ENCODE measurements at regions not wholly inside any gene's neighbourhood (a gene's known extent, or its start where the extent isn't known, plus 50 kb on each side); places are given as distances from the start of the nearest gene placed in this dataset.
A peak's percentile ranks its signal among the peaks of the same experiment; 100 is the strongest.
"Not testable (repeated sequence)": the region's sequence is repeated elsewhere in the genome, so short reads cannot be mapped to it uniquely, and the experiment has no call there.

- no peak for DNase-seq
These were observed 119.0 kb upstream of the CYRIA start for GRCh38 chr2:16784652-16785051.

GRCh38 chr2:16777123-16777870 is 111.7 kb upstream of the CYRIA start:
- DNase-seq, result no peak

GRCh38 chr2:16775899-16776231 is 110.2 kb upstream of the CYRIA start:
- no peak for DNase-seq

- no peak for DNase-seq
These were observed 109.6 kb upstream of the CYRIA start for GRCh38 chr2:16774980-16775898.

- DNase-seq, result no peak
These were observed 108.5 kb upstream of the CYRIA start for GRCh38 chr2:16774091-16774490.

- peak in 1 of 2 experiments; percentile 28 for DNase-seq
These were observed 107.6 kb upstream of the CYRIA start for GRCh38 chr2:16773080-16773713.

- DNase-seq, result no peak
These were observed 102.3 kb upstream of the CYRIA start for GRCh38 chr2:16767789-16768476.

- DNase-seq, result no peak
These were observed 99.7 kb upstream of the CYRIA start for GRCh38 chr2:16765356-16765755.

- DNase-seq, result no peak
These were observed 98.9 kb upstream of the CYRIA start for GRCh38 chr2:16764487-16764886.

GRCh38 chr2:16763493-16763899 is 97.9 kb upstream of the CYRIA start:
- DNase-seq, result no peak

- DNase-seq, result no peak
These were observed 97.4 kb upstream of the CYRIA start for GRCh38 chr2:16763056-16763455.

GRCh38 chr2:16760426-16760825 is 94.8 kb upstream of the CYRIA start:
- DNase-seq, result no peak

- DNase-seq, result peak; percentile 58 to 77
These were observed 91.4 kb upstream of the CYRIA start for GRCh38 chr2:16756831-16757644.

GRCh38 chr2:16755442-16755841 is 89.8 kb upstream of the CYRIA start:
- DNase-seq, result no peak

- DNase-seq, result not testable (repeated sequence)
These were observed 87.4 kb upstream of the CYRIA start for GRCh38 chr2:16753025-16753424.

- not testable (repeated sequence) for DNase-seq
These were observed 85.2 kb upstream of the CYRIA start for GRCh38 chr2:16750925-16751214.

- no peak for DNase-seq
These were observed 84.7 kb upstream of the CYRIA start for GRCh38 chr2:16750175-16750924.

GRCh38 chr2:16748511-16749266 is 83.1 kb upstream of the CYRIA start:
- not testable (repeated sequence) for DNase-seq

GRCh38 chr2:16747689-16748088 is 82.1 kb upstream of the CYRIA start:
- no peak for DNase-seq

- DNase-seq, result no peak
These were observed 81.6 kb upstream of the CYRIA start for GRCh38 chr2:16747257-16747656.

GRCh38 chr2:16746833-16747232 is 81.2 kb upstream of the CYRIA start:
- no peak for DNase-seq
